GM12892 (cell line): ENCODE measurements at regions not wholly inside any gene's neighbourhood (a gene's known extent, or its start where the extent isn't known, plus 50 kb on each side); places are given as distances from the start of the nearest gene placed in this dataset.

Experiments
- POLR2A ChIP-seq: IDR thresholded peaks from 2 replicates; pipeline ENCODE4 v1.6.1; 2011; ENCODE audit warnings: low read depth, low read length, control low read depth
- POLR2AphosphoS5 ChIP-seq: IDR thresholded peaks from 2 replicates; pipeline ENCODE4 v1.6.1; 2011; ENCODE audit warnings: low read depth, low read length, control low read depth
- TAF1 ChIP-seq: IDR thresholded peaks from 2 replicates; pipeline ENCODE4 v1.6.1; 2011; ENCODE audit warnings: low read depth, mild to moderate bottlenecking, control low read depth, low read length, borderline replicate concordance

GRCh38 chrX:128848374-128848773, 674.9 kb downstream of the SMARCA1 start:
- TF ChIP-seq POLR2AphosphoS5 (no peak), POLR2A (no peak), TAF1 (no peak)
